Smooth muscle cell (in vitro differentiated cells): ENCODE measurements at regions not wholly inside any gene's neighbourhood (a gene's known extent, or its start where the extent isn't known, plus 50 kb on each side); places are given as distances from the start of the nearest gene placed in this dataset.
"Not testable (repeated sequence)": the region's sequence is repeated elsewhere in the genome, so short reads cannot be mapped to it uniquely, and the experiment has no call there.

Source experiments
- DNase-seq: peaks from one replicate; lab custom pipeline; 2025; ENCODE audit not compliant: unreplicated experiment; lab: John Stamatoyannopoulos, UW
- H2AFZ ChIP-seq: fragments of 200-600 bp; sonication (generic); 2 replicates; pipeline ENCODE4 v1.6.0; 2016; ENCODE audit warnings: antibody characterized with exemption, low read depth, mild to moderate bottlenecking
- H3F3A ChIP-seq: fragments of 200-600 bp; sonication (generic); 2 replicates; pipeline ENCODE4 v1.6.0; 2017; ENCODE audit warnings: antibody characterized with exemption, low read depth
- H3K27ac ChIP-seq: fragments of 200-600 bp; sonication (generic); 2 replicates; pipeline ENCODE4 v1.5.1; 2016; ENCODE audit warnings: low read depth, mild to moderate bottlenecking
- H3K27me3 ChIP-seq: fragments of 200-600 bp; sonication (generic); 2 replicates; pipeline ENCODE4 v1.6.1; 2016; ENCODE audit warnings: low read depth, mild to moderate bottlenecking
- H3K36me3 ChIP-seq: fragments of 200-600 bp; sonication (generic); 2 replicates; pipeline ENCODE4 v1.5.1; 2016; ENCODE audit warnings: low read depth
- H3K4me1 ChIP-seq: fragments of 200-600 bp; sonication (generic); 2 replicates; pipeline ENCODE4 v1.5.1; 2016; ENCODE audit warnings: low read depth
- H3K4me2 ChIP-seq: fragments of 200-600 bp; sonication (generic); 2 replicates; pipeline ENCODE4 v1.6.0; 2016; ENCODE audit warnings: mild to moderate bottlenecking
- H3K4me3 ChIP-seq: fragments of 200-600 bp; sonication (generic); 2 replicates; pipeline ENCODE4 v1.5.1; 2016; ENCODE audit warnings: mild to moderate bottlenecking
- H3K79me2 ChIP-seq: fragments of 200-600 bp; sonication (generic); 2 replicates; pipeline ENCODE4 v1.6.0; 2016; ENCODE audit warnings: low read depth, mild to moderate bottlenecking
- H3K9ac ChIP-seq: fragments of 200-600 bp; sonication (generic); 2 replicates; pipeline ENCODE4 v1.6.0; 2016; ENCODE audit warnings: low read depth
- H3K9me3 ChIP-seq: fragments of 200-600 bp; sonication (generic); replicated peaks from 2 replicates; pipeline ENCODE4 v1.5.1; 2016; ENCODE audit warnings: low read depth
- H4K20me1 ChIP-seq: fragments of 200-600 bp; sonication (generic); 2 replicates; pipeline ENCODE4 v1.6.0; 2016; ENCODE audit warnings: low read depth
- WGBS: methylation state at CpG from one replicate; pipeline ENCODE4 v1.1.7; 2016; ENCODE audit warnings: low lambda C conversion rate; 5-methylcytosine and 5-hydroxymethylcytosine counted together
- TF ChIP-seq, protein P1 (sequence below): fragments of 200-600 bp; sonication (generic); IDR thresholded peaks from 2 replicates; pipeline ENCODE4 v1.5.1; 2017; ENCODE audit warnings: borderline replicate concordance, mild to moderate bottlenecking, antibody characterized with exemption; ENCODE audit not compliant: insufficient read depth, poor library complexity, severe bottlenecking

DNA sequence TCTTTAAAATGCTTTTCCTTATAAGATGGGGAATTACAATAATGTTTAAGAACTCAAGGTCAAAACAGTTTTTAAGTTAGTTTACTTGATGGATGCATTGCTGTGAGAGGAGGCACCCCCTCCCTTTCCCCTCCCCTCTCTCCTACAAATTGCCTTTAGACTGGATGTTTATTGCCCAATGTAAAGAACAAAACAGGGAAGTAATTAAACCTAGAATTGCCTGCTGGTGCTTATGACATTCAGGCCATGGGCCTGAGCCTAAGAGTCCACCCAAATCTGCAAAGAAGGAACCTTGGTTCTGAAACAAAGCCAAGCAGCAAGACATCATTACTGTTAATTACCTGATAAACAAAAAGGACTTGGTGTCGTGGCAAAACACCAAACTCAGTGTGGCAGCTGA is 630.3 kb downstream of the ISL1 start:
- TF ChIP-seq, protein P1, sequence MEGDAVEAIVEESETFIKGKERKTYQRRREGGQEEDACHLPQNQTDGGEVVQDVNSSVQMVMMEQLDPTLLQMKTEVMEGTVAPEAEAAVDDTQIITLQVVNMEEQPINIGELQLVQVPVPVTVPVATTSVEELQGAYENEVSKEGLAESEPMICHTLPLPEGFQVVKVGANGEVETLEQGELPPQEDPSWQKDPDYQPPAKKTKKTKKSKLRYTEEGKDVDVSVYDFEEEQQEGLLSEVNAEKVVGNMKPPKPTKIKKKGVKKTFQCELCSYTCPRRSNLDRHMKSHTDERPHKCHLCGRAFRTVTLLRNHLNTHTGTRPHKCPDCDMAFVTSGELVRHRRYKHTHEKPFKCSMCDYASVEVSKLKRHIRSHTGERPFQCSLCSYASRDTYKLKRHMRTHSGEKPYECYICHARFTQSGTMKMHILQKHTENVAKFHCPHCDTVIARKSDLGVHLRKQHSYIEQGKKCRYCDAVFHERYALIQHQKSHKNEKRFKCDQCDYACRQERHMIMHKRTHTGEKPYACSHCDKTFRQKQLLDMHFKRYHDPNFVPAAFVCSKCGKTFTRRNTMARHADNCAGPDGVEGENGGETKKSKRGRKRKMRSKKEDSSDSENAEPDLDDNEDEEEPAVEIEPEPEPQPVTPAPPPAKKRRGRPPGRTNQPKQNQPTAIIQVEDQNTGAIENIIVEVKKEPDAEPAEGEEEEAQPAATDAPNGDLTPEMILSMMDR, result no peak
- Histone ChIP-seq H3K4me1 (peaks cover 11% of the 10 kb centered on the region), H2AFZ (no peak overlapping the region), H3K27ac (no peak overlapping the region), H3F3A (no peaks in the 10 kb centered on the region), H4K20me1 (no peaks in the 10 kb centered on the region), H3K9me3 (no peaks in the 10 kb centered on the region), H3K4me3 (no peak overlapping the region), H3K36me3 (no peaks in the 10 kb centered on the region), H3K4me2 (no peak overlapping the region), H3K27me3 (no peaks in the 10 kb centered on the region), H3K9ac (no peak overlapping the region), H3K79me2 (no peaks in the 10 kb centered on the region)
- no peak for DNase-seq
- WGBS, result 64% methylated on average over 1 of the region's 1 CpG

DNA sequence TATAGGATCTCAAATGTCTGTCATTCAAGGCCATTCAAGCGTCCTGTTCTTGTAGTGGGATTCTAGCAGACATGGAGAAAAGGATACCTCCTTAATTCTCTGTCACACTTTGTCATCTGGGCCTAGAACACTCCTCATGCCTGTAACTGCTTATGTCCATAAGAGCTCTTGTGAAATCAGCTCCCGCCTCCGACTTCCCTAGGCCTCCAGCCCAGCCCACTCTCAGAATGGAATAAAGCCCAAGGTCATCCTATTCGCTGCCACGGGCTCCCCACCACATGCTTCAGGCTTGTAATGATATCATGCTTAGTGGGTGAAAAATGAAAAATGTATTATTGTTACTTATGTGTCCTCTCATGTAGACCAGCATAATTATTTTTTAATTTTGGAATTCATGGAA is 632.5 kb downstream of the ISL1 start:
- no peak for DNase-seq
- TF ChIP-seq, protein P1, result no peak

DNA sequence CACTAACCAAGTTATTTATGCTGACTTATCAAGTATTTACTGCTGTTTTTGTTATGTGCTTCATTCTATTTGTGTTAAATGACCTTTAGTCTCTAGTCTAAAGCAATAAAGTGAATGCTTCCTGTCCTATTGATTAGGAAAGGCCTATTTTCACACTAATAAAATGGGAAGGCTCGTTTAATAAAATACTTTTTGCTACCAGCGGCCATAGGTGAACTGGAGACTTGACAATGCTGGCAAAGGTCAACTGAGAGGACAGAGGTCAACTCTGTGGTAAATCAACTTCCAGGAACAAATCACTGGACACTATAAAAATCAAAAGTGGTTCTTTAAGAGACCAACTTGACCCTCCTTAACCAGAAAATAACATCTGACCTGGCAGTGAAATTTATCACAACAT is 634.3 kb downstream of the ISL1 start:
- H3K9ac ChIP-seq, result no peak overlapping the region
- H3K79me2 ChIP-seq, result no peaks in the 10 kb centered on the region
- H3K4me1 ChIP-seq, result peaks cover 11% of the 10 kb centered on the region
- DNase-seq, result no peak
- H3K4me3 ChIP-seq, result no peak overlapping the region
- no peak overlapping the region for H2AFZ ChIP-seq
- no peaks in the 10 kb centered on the region for H3K36me3 ChIP-seq
- H3K9me3 ChIP-seq, result no peaks in the 10 kb centered on the region
- no peaks in the 10 kb centered on the region for H3F3A ChIP-seq
- TF ChIP-seq, protein P1, result no peak
- 70% methylated on average over 2 of the region's 2 CpGs for WGBS
- no peak overlapping the region for H3K27ac ChIP-seq
- no peaks in the 10 kb centered on the region for H4K20me1 ChIP-seq
- H3K27me3 ChIP-seq, result no peaks in the 10 kb centered on the region
- no peak overlapping the region for H3K4me2 ChIP-seq

More for the DNA sequence above, 632.5 kb downstream of the ISL1 start:
- no peak overlapping the region for H2AFZ ChIP-seq
- no peaks in the 10 kb centered on the region for H3K27me3 ChIP-seq
- no peaks in the 10 kb centered on the region for H3F3A ChIP-seq
- H3K27ac ChIP-seq, result no peak overlapping the region
- no peaks in the 10 kb centered on the region for H4K20me1 ChIP-seq
- H3K79me2 ChIP-seq, result no peaks in the 10 kb centered on the region
- no peaks in the 10 kb centered on the region for H3K9me3 ChIP-seq
- H3K4me1 ChIP-seq, result peaks cover 11% of the 10 kb centered on the region
- no peak overlapping the region for H3K4me2 ChIP-seq
- no peak overlapping the region for H3K9ac ChIP-seq
- WGBS, result 64% methylated on average over 5 of the region's 5 CpGs
- H3K36me3 ChIP-seq, result no peaks in the 10 kb centered on the region
- H3K4me3 ChIP-seq, result no peak overlapping the region

GRCh38 chr5:52024359-52024758 is 641.1 kb downstream of the ISL1 start:
- Histone ChIP-seq H3K79me2 (no peaks in the 10 kb centered on the region), H3K27me3 (no peaks in the 10 kb centered on the region), H3K4me2 (no peak overlapping the region), H3K4me3 (no peak overlapping the region), H3K27ac (no peak overlapping the region), H3K9ac (no peak overlapping the region), H3F3A (no peaks in the 10 kb centered on the region), H4K20me1 (no peaks in the 10 kb centered on the region), H2AFZ (no peak overlapping the region), H3K9me3 (no peaks in the 10 kb centered on the region), H3K4me1 (no peaks in the 10 kb centered on the region), H3K36me3 (no peaks in the 10 kb centered on the region)
- WGBS, result 78% methylated on average over 3 of the region's 3 CpGs
- TF ChIP-seq, protein P1, result no peak
- no peak for DNase-seq

DNA sequence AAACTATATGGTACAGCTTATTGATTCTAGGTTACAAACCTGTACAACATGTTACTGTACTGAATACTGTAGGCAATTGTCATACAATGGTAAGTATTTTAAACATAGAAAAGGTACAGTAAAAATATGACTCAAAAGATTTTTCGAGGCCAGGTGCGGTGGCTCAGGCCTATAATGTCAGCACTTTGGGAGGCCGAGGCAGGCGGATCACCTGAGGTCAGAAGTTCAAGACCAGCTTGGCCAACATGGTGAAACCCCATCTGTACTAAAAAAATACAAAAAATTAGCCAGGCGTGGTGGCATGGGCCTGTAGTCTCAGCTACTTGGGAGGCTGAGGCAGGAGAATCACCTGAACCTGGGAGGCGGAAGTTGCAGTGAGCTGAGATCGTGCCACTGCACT is 646.6 kb downstream of the ISL1 start:
- not testable (repeated sequence) for H3K4me3 ChIP-seq, H2AFZ ChIP-seq, H3K36me3 ChIP-seq, H3K4me2 ChIP-seq, H3K9ac ChIP-seq, DNase-seq, H3K9me3 ChIP-seq, H4K20me1 ChIP-seq, H3K4me1 ChIP-seq, H3F3A ChIP-seq, H3K79me2 ChIP-seq, H3K27ac ChIP-seq, H3K27me3 ChIP-seq
- WGBS, result 98% methylated on average over 7 of the region's 7 CpGs
